Spinal cord (tissue), 9 donors: ENCODE measurements at regions not wholly inside any gene's neighbourhood (a gene's known extent, or its start where the extent isn't known, plus 50 kb on each side); places are given as distances from the start of the nearest gene placed in this dataset.

Source experiments
- DNase-seq, 6 donors: peaks; one replicate each; pipeline versions ENCODE4 v3.0.0 to v3.0.0-alpha.2; 2013 to 2015; ENCODE audit warnings: low spot score in 6 of 6, low read depth in 4 of 6
- H3K27ac ChIP-seq: one replicate; pipeline ENCODE4 v1.5.1; 2013; ENCODE audit warnings: low read depth, low read length, control low read depth
- H3K27me3 ChIP-seq: one replicate; pipeline ENCODE4 v1.6.1; 2013; ENCODE audit warnings: low read length; ENCODE audit not compliant: control insufficient read depth, insufficient read depth
- H3K36me3 ChIP-seq: one replicate; pipeline ENCODE4 v1.6.1; 2013; ENCODE audit warnings: low read length; ENCODE audit not compliant: control insufficient read depth, insufficient read depth
- H3K4me1 ChIP-seq: one replicate; pipeline ENCODE4 v1.6.1; 2013; ENCODE audit warnings: low read length; ENCODE audit not compliant: control insufficient read depth, insufficient read depth
- H3K4me3 ChIP-seq: one replicate; pipeline ENCODE4 v1.5.1; 2013; ENCODE audit warnings: low read depth, low read length, control low read depth
- H3K9me3 ChIP-seq: one replicate; pipeline ENCODE4 v1.6.1; 2013; ENCODE audit warnings: low read length; ENCODE audit not compliant: control insufficient read depth, insufficient read depth
- WGBS: methylation state at CpG from one replicate; pipeline ENCODE4 v1.1.5; 2013; ENCODE audit warnings: missing lambda C conversion rate; ENCODE audit not compliant: insufficient coverage; 5-methylcytosine and 5-hydroxymethylcytosine counted together
- donor health status: healthy.

GRCh38 chr5:135279328-135279727 lies 119.7 kb downstream of the MACROH2A1 start:
- Histone ChIP-seq H3K27ac (no peak overlapping the region), H3K27me3 (no peaks in the 10 kb centered on the region), H3K9me3 (no peaks in the 10 kb centered on the region), H3K36me3 (no peaks in the 10 kb centered on the region), H3K4me3 (no peak overlapping the region), H3K4me1 (no peaks in the 10 kb centered on the region)
- no CpG with 5 or more reads among the region's 4 CpGs for WGBS
- DNase-seq: no peak

GRCh38 chr5:135276151-135276550 lies 122.9 kb downstream of the MACROH2A1 start:
- whole genome bisulfite sequencing: 90% methylated on average over 2 of the region's 6 CpGs
- Histone ChIP-seq H3K27ac (no peak overlapping the region), H3K27me3 (peaks cover 2% of the 10 kb centered on the region), H3K4me1 (peaks cover 10% of the 10 kb centered on the region), H3K36me3 (no peaks in the 10 kb centered on the region), H3K4me3 (no peak overlapping the region), H3K9me3 (no peaks in the 10 kb centered on the region)
- no peak for DNase-seq

GRCh38 chr5:135273212-135273611 lies 125.8 kb downstream of the MACROH2A1 start:
- Histone ChIP-seq H3K4me3 (no peak overlapping the region), H3K36me3 (no peaks in the 10 kb centered on the region), H3K9me3 (no peaks in the 10 kb centered on the region), H3K4me1 (peaks cover 22% of the 10 kb centered on the region), H3K27me3 (peaks cover 2% of the 10 kb centered on the region), H3K27ac (no peak overlapping the region)
- DNase-seq: no peak
- whole genome bisulfite sequencing: 88% methylated on average over 2 of the region's 2 CpGs

GRCh38 chr5:135272311-135272805 lies 126.7 kb downstream of the MACROH2A1 start:
- WGBS: 87% methylated on average over 7 of the region's 11 CpGs
- no peak for DNase-seq
- peaks cover 2% of the 10 kb centered on the region for H3K27me3 ChIP-seq
- H3K36me3 ChIP-seq: no peaks in the 10 kb centered on the region
- no peaks in the 10 kb centered on the region for H3K9me3 ChIP-seq
- no peak overlapping the region for H3K4me3 ChIP-seq
- H3K27ac ChIP-seq: no peak overlapping the region
- H3K4me1 ChIP-seq: peaks cover 22% of the 10 kb centered on the region

GRCh38 chr5:135271533-135272310 lies 127.3 kb downstream of the MACROH2A1 start:
- H3K4me3 ChIP-seq: no peak overlapping the region
- DNase-seq: peak in 2 of 6 donors; percentile 41 to 45
- WGBS: 40% methylated on average over 14 of the region's 14 CpGs

DNA sequence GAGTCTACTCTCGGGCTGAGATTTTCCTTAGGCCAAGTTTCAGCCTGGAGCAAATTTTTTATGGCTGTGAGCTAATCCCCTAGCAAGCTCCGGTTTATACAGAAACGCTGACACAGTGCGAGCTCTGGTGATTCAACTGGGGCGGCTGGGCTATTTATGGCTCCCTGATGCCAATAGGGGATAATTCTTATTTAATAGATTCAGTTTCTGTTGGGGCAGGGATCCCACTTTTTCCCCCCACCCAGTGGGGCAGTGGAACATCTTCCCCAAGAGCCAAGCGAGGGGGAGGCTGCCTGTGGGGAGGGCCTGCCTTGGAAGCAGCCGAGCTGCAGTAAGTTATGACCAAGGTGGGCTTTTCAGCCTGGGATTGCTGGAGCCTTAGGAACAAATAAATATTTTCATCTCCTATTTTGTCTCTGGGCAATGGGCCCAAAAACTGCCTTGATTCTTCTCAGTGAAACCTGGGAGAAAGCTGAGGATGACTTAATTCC lies 129.1 kb downstream of the MACROH2A1 start:
- Histone ChIP-seq H3K27ac (no peak overlapping the region), H3K27me3 (peaks cover 2% of the 10 kb centered on the region), H3K9me3 (no peaks in the 10 kb centered on the region), H3K4me3 (no peak overlapping the region), H3K4me1 (peaks cover 22% of the 10 kb centered on the region), H3K36me3 (no peaks in the 10 kb centered on the region)
- WGBS: 11% methylated on average over 1 of the region's 7 CpGs
- DNase-seq: peak in 2 of 6 donors; percentile 34 to 54

More at GRCh38 chr5:135271533-135272310, 127.3 kb downstream of the MACROH2A1 start:
- Histone ChIP-seq H3K36me3 (no peaks in the 10 kb centered on the region), H3K4me1 (peaks cover 22% of the 10 kb centered on the region), H3K9me3 (no peaks in the 10 kb centered on the region), H3K27me3 (peaks cover 2% of the 10 kb centered on the region), H3K27ac (no peak overlapping the region)

- H3K27me3 ChIP-seq: peaks cover 2% of the 10 kb centered on the region
- no CpG with 5 or more reads among the region's 2 CpGs for WGBS
- no peak for DNase-seq
- no peak overlapping the region for H3K27ac ChIP-seq
- no peaks in the 10 kb centered on the region for H3K9me3 ChIP-seq
- H3K4me3 ChIP-seq: no peak overlapping the region
- peaks cover 22% of the 10 kb centered on the region for H3K4me1 ChIP-seq
- H3K36me3 ChIP-seq: no peaks in the 10 kb centered on the region
Observed at GRCh38 chr5:135269199-135269598, 129.8 kb downstream of the MACROH2A1 start.

GRCh38 chr5:135266975-135267374 lies 132.1 kb downstream of the MACROH2A1 start:
- Histone ChIP-seq H3K4me3 (no peak overlapping the region), H3K9me3 (no peaks in the 10 kb centered on the region), H3K27ac (no peak overlapping the region), H3K36me3 (no peaks in the 10 kb centered on the region), H3K27me3 (peaks cover 2% of the 10 kb centered on the region), H3K4me1 (peaks cover 18% of the 10 kb centered on the region)
- DNase-seq: no peak
- WGBS: 66% methylated on average over 5 of the region's 5 CpGs

DNA sequence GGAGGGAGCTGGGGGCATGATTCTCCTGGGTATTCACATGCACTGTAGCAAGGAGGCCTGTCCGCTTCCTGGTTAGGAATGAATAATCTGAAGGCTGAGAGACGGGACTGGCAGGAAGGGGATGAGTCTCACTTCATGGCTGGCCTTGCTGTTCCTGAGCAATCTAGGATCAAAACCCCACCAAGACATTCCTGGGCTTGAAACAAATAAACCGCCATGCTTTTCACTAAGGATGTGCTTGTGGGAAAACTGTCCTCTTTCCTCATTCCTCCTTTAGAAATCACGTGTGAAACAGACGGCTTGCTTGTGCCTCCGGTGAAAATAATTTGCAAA lies 132.8 kb downstream of the MACROH2A1 start:
- 75% methylated on average over 3 of the region's 6 CpGs for whole genome bisulfite sequencing
- Histone ChIP-seq H3K36me3 (no peaks in the 10 kb centered on the region), H3K4me3 (no peak overlapping the region), H3K27ac (no peak overlapping the region), H3K27me3 (no peaks in the 10 kb centered on the region), H3K4me1 (peaks cover 12% of the 10 kb centered on the region), H3K9me3 (no peaks in the 10 kb centered on the region)
- no peak for DNase-seq
